ENCODE measurements at regions not wholly inside any gene's neighbourhood (a gene's known extent, or its start where the extent isn't known, plus 50 kb on each side); places are given as distances from the start of the nearest gene placed in this dataset.

DNA sequence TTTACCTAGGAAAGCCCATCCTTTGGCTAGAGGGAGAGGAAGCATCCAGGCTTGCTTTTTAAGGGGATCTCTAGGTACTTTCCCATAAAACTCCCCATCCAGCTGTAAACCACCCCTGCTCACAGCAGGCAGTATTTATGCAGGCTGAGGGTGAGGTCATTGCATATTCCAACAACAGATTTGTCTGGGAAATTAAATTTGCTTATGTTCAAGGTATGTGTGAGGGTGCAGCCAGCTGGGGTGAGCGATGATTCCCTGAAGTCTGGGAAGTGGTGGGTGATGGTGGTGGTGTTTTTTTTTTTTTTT, 96.3 kb upstream of the C1QTNF9B start:
- TF ChIP-seq CHD2 (IDR thresholded peaks at IDR 0.05; ENCODE audit: low read length, partially characterized antibody), result no peak
- TF ChIP-seq CTCF (IDR thresholded peaks at IDR 0.05), result no peak
- TF ChIP-seq POLR2AphosphoS2 (conservative IDR thresholded peaks at IDR 0.05; ENCODE audit: low read length), result no peak
- TF ChIP-seq ESRRA (IDR thresholded peaks at IDR 0.05; ENCODE audit: borderline replicate concordance, low read length), result no peak
- no peak for TF ChIP-seq REST (IDR thresholded peaks at IDR 0.05)
